ENCODE measurements at regions not wholly inside any gene's neighbourhood (a gene's known extent, or its start where the extent isn't known, plus 50 kb on each side); places are given as distances from the start of the nearest gene placed in this dataset.

DNA sequence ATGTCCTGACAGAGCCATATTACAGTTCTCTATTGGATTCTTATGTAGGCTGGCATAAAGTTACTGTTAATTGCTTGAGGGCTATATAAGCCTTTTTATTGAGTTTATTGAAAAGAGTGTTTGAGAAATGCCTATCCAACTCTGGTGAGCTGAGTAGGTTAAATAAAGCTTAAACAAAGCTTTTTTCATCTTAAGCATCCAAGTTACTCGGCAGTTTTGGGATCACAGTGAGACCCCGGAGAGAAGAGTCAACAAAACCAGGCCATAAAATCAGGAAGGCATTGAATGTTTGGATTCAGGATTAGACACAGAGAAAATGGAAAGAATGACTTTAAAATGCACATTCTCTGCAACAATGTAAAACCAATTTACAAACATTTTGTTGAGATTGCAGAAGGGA is 588.5 kb downstream of the DACH1 start:
- H3K9me3 ChIP-seq: no peaks in the 10 kb centered on the region
- ATAC-seq: no peak
- no peak for DNase-seq
- no peaks in the 10 kb centered on the region for H3K27me3 ChIP-seq
- H3K4me3 ChIP-seq: no peak overlapping the region
- H3K36me3 ChIP-seq: no peaks in the 10 kb centered on the region
- no peak overlapping the region for H3K27ac ChIP-seq
- TF ChIP-seq CTCF (IDR thresholded peaks at IDR 0.05): no peak
- H3K4me1 ChIP-seq: no peaks in the 10 kb centered on the region
- intact Hi-C loops (cut with DNase I): no loop called here

DNA sequence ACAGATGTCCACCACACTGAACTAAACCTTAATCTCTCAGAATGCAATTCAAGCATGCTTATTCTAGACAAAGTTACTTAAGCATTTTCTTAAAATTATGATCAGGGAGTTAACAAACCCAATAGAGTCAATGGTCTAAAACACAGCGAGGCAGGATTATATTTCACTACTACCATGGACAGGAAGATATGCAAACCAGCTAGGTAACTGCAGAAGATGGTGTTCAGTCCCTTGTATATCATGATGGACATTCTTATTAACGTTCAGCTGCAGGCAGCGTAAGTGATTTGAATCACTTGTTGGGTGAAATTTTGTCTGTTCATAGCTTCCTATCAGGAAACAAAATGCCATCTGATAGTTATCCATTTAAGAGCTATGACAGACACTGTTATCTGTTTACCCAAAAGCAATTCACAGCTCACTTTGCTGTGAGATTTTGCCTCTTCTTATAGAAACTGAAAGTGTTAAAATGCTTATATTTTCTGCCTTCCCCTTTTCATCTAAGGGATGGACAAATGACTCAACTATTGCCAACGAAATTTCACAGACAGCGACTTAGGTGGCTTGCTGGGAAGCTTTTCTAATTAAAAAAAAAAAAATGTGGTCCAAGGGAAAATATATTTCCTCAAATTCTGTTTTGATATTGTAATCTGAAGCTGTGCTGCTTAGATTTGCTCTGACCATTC is 591.9 kb downstream of the DACH1 start:
- no peaks in the 10 kb centered on the region for H3K36me3 ChIP-seq
- no peaks in the 10 kb centered on the region for H3K4me1 ChIP-seq
- DNase-seq (no peak), ATAC-seq (no peak)
- no peak for TF ChIP-seq CTCF (IDR thresholded peaks at IDR 0.05)
- intact Hi-C loops (cut with DNase I): no loop called here
- H3K9me3 ChIP-seq: no peaks in the 10 kb centered on the region
- no peaks in the 10 kb centered on the region for H3K27me3 ChIP-seq
- no peak overlapping the region for H3K4me3 ChIP-seq
- no peak overlapping the region for H3K27ac ChIP-seq

DNA sequence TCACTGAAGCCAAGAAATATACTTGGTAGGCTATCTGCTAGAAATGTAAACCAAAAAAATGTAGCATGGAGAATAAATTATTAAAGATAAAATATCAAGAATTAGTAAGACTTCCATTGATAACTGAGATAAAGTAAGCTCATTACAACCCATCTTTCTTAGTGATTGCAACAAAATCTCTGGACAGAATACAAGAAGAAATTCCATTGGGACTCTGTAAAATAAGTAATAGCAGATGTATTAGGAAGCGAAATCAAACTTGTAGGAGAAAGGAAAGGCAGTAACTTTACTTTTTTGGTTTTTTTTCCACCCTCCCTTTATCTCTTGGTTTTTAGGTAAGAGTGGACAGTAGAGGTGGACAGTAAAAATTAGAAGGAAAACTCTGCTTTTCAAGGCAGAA is 605.7 kb downstream of the DACH1 start:
- no peaks in the 10 kb centered on the region for H3K36me3 ChIP-seq
- no peak overlapping the region for H3K4me3 ChIP-seq
- no peaks in the 10 kb centered on the region for H3K27me3 ChIP-seq
- no peak for DNase-seq
- H3K4me1 ChIP-seq: no peaks in the 10 kb centered on the region
- no peak for ATAC-seq
- no peaks in the 10 kb centered on the region for H3K9me3 ChIP-seq
- intact Hi-C loops (cut with DNase I): no loop called here
- H3K27ac ChIP-seq: no peak overlapping the region
- TF ChIP-seq CTCF (IDR thresholded peaks at IDR 0.05): no peak

- intact Hi-C loops (cut with DNase I): no loop called here
- no peak for TF ChIP-seq CTCF (IDR thresholded peaks at IDR 0.05)
- no peak overlapping the region for H3K27ac ChIP-seq
Observed at GRCh38 chr13:71260246-71260645, 606.8 kb downstream of the DACH1 start.

GRCh38 chr13:71255633-71256032 is 611.4 kb downstream of the DACH1 start:
- Histone ChIP-seq H3K4me3 (no peak overlapping the region), H3K9me3 (no peaks in the 10 kb centered on the region), H3K27me3 (no peaks in the 10 kb centered on the region), H3K27ac (no peak overlapping the region), H3K4me1 (no peaks in the 10 kb centered on the region), H3K36me3 (no peaks in the 10 kb centered on the region)
- DNase-seq (no peak), ATAC-seq (no peak)
- no peak for TF ChIP-seq CTCF (IDR thresholded peaks at IDR 0.05)
- intact Hi-C loops (cut with DNase I): no loop called here

More at GRCh38 chr13:71260246-71260645, 606.8 kb downstream of the DACH1 start:
- H3K4me1 ChIP-seq: no peaks in the 10 kb centered on the region
- ATAC-seq (no peak), DNase-seq (no peak)
- no peaks in the 10 kb centered on the region for H3K36me3 ChIP-seq
- H3K4me3 ChIP-seq: no peak overlapping the region
- H3K9me3 ChIP-seq: no peaks in the 10 kb centered on the region
- H3K27me3 ChIP-seq: no peaks in the 10 kb centered on the region

DNA sequence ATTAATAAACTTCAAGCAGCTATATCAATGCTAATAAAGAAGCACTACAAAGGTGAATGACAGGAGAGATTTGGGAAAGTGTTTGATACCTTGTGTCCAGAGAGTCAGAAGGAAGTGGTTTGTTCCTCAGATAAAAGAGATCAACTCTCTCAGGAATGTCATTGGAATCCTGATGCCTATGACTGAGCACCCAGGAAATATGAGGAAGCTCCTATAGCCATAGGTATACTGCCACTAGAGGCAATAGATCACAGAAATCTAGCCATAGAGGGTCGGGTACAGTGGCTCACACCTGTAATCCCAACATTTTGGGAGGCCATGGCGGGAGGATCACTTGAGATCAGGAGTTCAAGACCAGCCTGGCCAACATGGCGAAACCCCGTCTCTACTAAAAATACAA is 612.6 kb downstream of the DACH1 start:
- Histone ChIP-seq H3K27me3 (no peaks in the 10 kb centered on the region), H3K4me1 (no peaks in the 10 kb centered on the region), H3K9me3 (no peaks in the 10 kb centered on the region), H3K27ac (no peak overlapping the region), H3K4me3 (no peak overlapping the region), H3K36me3 (no peaks in the 10 kb centered on the region)
- DNase-seq (no peak), ATAC-seq (no peak)
- no peak for TF ChIP-seq CTCF (IDR thresholded peaks at IDR 0.05)
- intact Hi-C loops (cut with DNase I): no loop called here

Measured in upper lobe of right lung (tissue), 1 donor.